Liver (tissue), 8 donors: ENCODE measurements at regions not wholly inside any gene's neighbourhood (a gene's known extent, or its start where the extent isn't known, plus 50 kb on each side); places are given as distances from the start of the nearest gene placed in this dataset.

Experiments
- DNase-seq: peaks from one replicate; pipeline ENCODE4 v3.0.0-alpha.2; 2017; ENCODE audit warnings: low spot score
- H3K27ac ChIP-seq, 2 donors: one replicate each; pipeline ENCODE4 v1.7.0; 2013; ENCODE audit warnings: inconsistent platforms in 2 of 2, low read length in 2 of 2, control low read depth in 1 of 2, low read depth in 1 of 2, mild to moderate bottlenecking in 1 of 2
- H3K27me3 ChIP-seq, 4 donors: one replicate each; pipeline versions ENCODE4 v1.6.1 to v1.7.0; 2013; ENCODE audit warnings: low read length in 3 of 4, inconsistent platforms in 1 of 4, mild to moderate bottlenecking in 1 of 4, moderate library complexity in 1 of 4; ENCODE audit not compliant: control insufficient read depth in 4 of 4, insufficient read depth in 4 of 4
- H3K36me3 ChIP-seq, 4 donors: one replicate each; pipeline versions ENCODE4 v1.6.1 to v1.7.0; 2013; ENCODE audit warnings: low read length in 3 of 4, mild to moderate bottlenecking in 3 of 4, low read depth in 1 of 4, moderate library complexity in 1 of 4; ENCODE audit not compliant: control insufficient read depth in 4 of 4, insufficient read depth in 3 of 4
- H3K4me1 ChIP-seq, 4 donors: one replicate each; pipeline versions ENCODE4 v1.6.1 to v1.7.0; 2013; ENCODE audit warnings: low read length in 3 of 4, mild to moderate bottlenecking in 3 of 4, moderate library complexity in 1 of 4; ENCODE audit not compliant: control insufficient read depth in 4 of 4, insufficient read depth in 4 of 4
- H3K4me3 ChIP-seq, 3 donors: one replicate each; pipeline versions ENCODE4 v1.6.1 to v1.7.0; 2013; ENCODE audit warnings: low read length in 3 of 3, control low read depth in 1 of 3, low read depth in 1 of 3, mild to moderate bottlenecking in 1 of 3
- H3K9ac ChIP-seq, 2 donors: one replicate each; pipeline ENCODE4 v1.7.0; 2013; ENCODE audit warnings: low read length in 2 of 2, mild to moderate bottlenecking in 2 of 2, moderate library complexity in 2 of 2, control low read depth in 1 of 2, low read depth in 1 of 2
- H3K9me3 ChIP-seq, 4 donors: one replicate each; pipeline versions ENCODE4 v1.6.1 to v1.7.0; 2013; ENCODE audit warnings: low read length in 3 of 4; ENCODE audit not compliant: control insufficient read depth in 4 of 4
- ATF3 ChIP-seq: IDR thresholded peaks from 2 replicates; pipeline ENCODE4 v1.6.1; 2016; ENCODE audit warnings: antibody characterized with exemption
- CTCF ChIP-seq: fragments of 150-350 bp; IDR thresholded peaks from 2 replicates; pipeline ENCODE4 v1.5.1; 2017; ENCODE audit warnings: improper control_type of control experiment, low read depth, low read length; ENCODE audit not compliant: missing input control
- EGR1 ChIP-seq, 2 donors: IDR thresholded peaks; 2 replicates each; pipeline ENCODE4 v1.6.1; 2016 to 2018; ENCODE audit warnings: antibody characterized with exemption in 2 of 2, low read depth in 2 of 2
- FOXA1 ChIP-seq: IDR thresholded peaks from 2 replicates; pipeline ENCODE4 v1.6.1; 2016; ENCODE audit warnings: antibody characterized with exemption
- GABPA ChIP-seq, 2 donors: IDR thresholded peaks in 1 of 2; conservative IDR thresholded peaks in 1 of 2; 2 replicates each; pipeline ENCODE4 v1.6.1; 2016; ENCODE audit warnings: antibody characterized with exemption in 2 of 2, mild to moderate bottlenecking in 1 of 2, moderate library complexity in 1 of 2
- HNF4A ChIP-seq, 2 donors: conservative IDR thresholded peaks; 2 replicates each; pipeline ENCODE4 v1.6.1; 2016; ENCODE audit warnings: antibody characterized with exemption in 2 of 2, mild to moderate bottlenecking in 2 of 2
- HNF4G ChIP-seq: IDR thresholded peaks from 2 replicates; pipeline ENCODE4 v1.6.1; 2016; ENCODE audit warnings: antibody characterized with exemption
- JUND ChIP-seq, 2 donors: IDR thresholded peaks; 2 replicates each; pipeline ENCODE4 v1.6.1; 2016; ENCODE audit warnings: antibody characterized with exemption in 2 of 2
- MAX ChIP-seq: IDR thresholded peaks from 2 replicates; pipeline ENCODE4 v1.6.1; 2016; ENCODE audit warnings: antibody characterized with exemption
- NR2F2 ChIP-seq: IDR thresholded peaks from 2 replicates; pipeline ENCODE4 v1.6.1; 2016; ENCODE audit warnings: antibody characterized with exemption
- RAD21 ChIP-seq, 2 donors: IDR thresholded peaks; 2 replicates each; pipeline ENCODE4 v1.6.1; 2016; ENCODE audit warnings: antibody characterized with exemption in 2 of 2, mild to moderate bottlenecking in 2 of 2
- REST ChIP-seq: IDR thresholded peaks from 2 replicates; pipeline ENCODE4 v1.6.1; 2016; ENCODE audit warnings: antibody characterized with exemption, mild to moderate bottlenecking
- RXRA ChIP-seq, 2 donors: IDR thresholded peaks; 2 replicates each; pipeline ENCODE4 v1.6.1; 2017 to 2018; ENCODE audit warnings: antibody characterized with exemption in 2 of 2, mild to moderate bottlenecking in 1 of 2
- SP1 ChIP-seq: IDR thresholded peaks from 2 replicates; pipeline ENCODE4 v1.6.1; 2018; ENCODE audit warnings: antibody characterized with exemption, mild to moderate bottlenecking
- TAF1 ChIP-seq: conservative IDR thresholded peaks from 2 replicates; pipeline ENCODE4 v1.6.1; 2016; ENCODE audit warnings: antibody characterized with exemption, mild to moderate bottlenecking
- YY1 ChIP-seq: IDR thresholded peaks from 2 replicates; pipeline ENCODE4 v1.6.1; 2016; ENCODE audit warnings: antibody characterized with exemption, mild to moderate bottlenecking
- ZBTB33 ChIP-seq: IDR thresholded peaks from 2 replicates; pipeline ENCODE4 v1.6.1; 2016; ENCODE audit warnings: antibody characterized with exemption
- WGBS: extraction: QIAGEN DNeasy Blood & Tissue Kit; methylation state at CpG from one replicate; pipeline ENCODE4 v1.1.7; 2013; 5-methylcytosine and 5-hydroxymethylcytosine counted together
- donor health status: healthy.
- donor health status: healthy.
- donor health status: healthy.
- donor health status: healthy.
- donor health status: healthy.

GRCh38 chr7:19239951-19240350, 94.7 kb upstream of the FERD3L start (continued):
- no peak for TF ChIP-seq ZBTB33

- Histone ChIP-seq H3K27me3 (no peaks in the 10 kb centered on the region), H3K9ac (no peak overlapping the region), H3K27ac (no peak overlapping the region), H3K36me3 (no peaks in the 10 kb centered on the region), H3K4me3 (no peak overlapping the region), H3K9me3 (peaks cover 0 to 5% (median 0%) of the 10 kb centered on the region in 4 donors), H3K4me1 (no peaks in the 10 kb centered on the region)
- WGBS = 82% methylated on average over 5 of the region's 5 CpGs
- DNase-seq = no peak
- no peak for TF ChIP-seq ZBTB33
- no peak for TF ChIP-seq FOXA1
- no peak for TF ChIP-seq CTCF
- TF ChIP-seq NR2F2 = no peak
- no peak for TF ChIP-seq RXRA (IDR thresholded peaks at IDR 0.05)
- TF ChIP-seq JUND (IDR thresholded peaks at IDR 0.05) = no peak
- no peak for TF ChIP-seq EGR1 (IDR thresholded peaks at IDR 0.05; ENCODE audit: low read depth in 2 of 2)
- TF ChIP-seq ATF3 = no peak
- TF ChIP-seq HNF4A (conservative IDR thresholded peaks at IDR 0.05) = no peak
These were observed 90.5 kb upstream of the FERD3L start for GRCh38 chr7:19235680-19236079.

GRCh38 chr7:19224951-19225350, 79.7 kb upstream of the FERD3L start:
- H3K36me3 ChIP-seq = no peaks in the 10 kb centered on the region
- no peaks in the 10 kb centered on the region for H3K4me1 ChIP-seq
- no peak overlapping the region for H3K27ac ChIP-seq
- WGBS = 65% methylated on average over 2 of the region's 2 CpGs
- no peak for DNase-seq
- no peak overlapping the region for H3K4me3 ChIP-seq
- no peaks in the 10 kb centered on the region for H3K27me3 ChIP-seq
- TF ChIP-seq CTCF = no peak
- TF ChIP-seq MAX = no peak
- TF ChIP-seq GABPA (IDR thresholded peaks at IDR 0.05 in 1 of 2, conservative IDR thresholded peaks at IDR 0.05 in 1 of 2) = no peak
- no peak for TF ChIP-seq JUND (IDR thresholded peaks at IDR 0.05)
- TF ChIP-seq TAF1 = no peak
- no peak for TF ChIP-seq HNF4G
- no peak for TF ChIP-seq EGR1 (IDR thresholded peaks at IDR 0.05; ENCODE audit: low read depth in 2 of 2)
- TF ChIP-seq ATF3 = no peak
- no peak for TF ChIP-seq RAD21 (IDR thresholded peaks at IDR 0.05)
- no peak for TF ChIP-seq NR2F2
- TF ChIP-seq YY1 = no peak
- no peak for TF ChIP-seq REST
- TF ChIP-seq HNF4A (conservative IDR thresholded peaks at IDR 0.05) = no peak
- no peak for TF ChIP-seq SP1
- TF ChIP-seq FOXA1 = no peak
- no peak for TF ChIP-seq RXRA (IDR thresholded peaks at IDR 0.05)
- peaks cover 0 to 2% (median under 1%) of the 10 kb centered on the region in 4 donors for H3K9me3 ChIP-seq
- H3K9ac ChIP-seq = no peak overlapping the region
